PC-9 (cell line): ENCODE measurements at regions not wholly inside any gene's neighbourhood (a gene's known extent, or its start where the extent isn't known, plus 50 kb on each side); places are given as distances from the start of the nearest gene placed in this dataset.

Experiments
- CTCF ChIP-seq: fragments of 200-600 bp; sonication (generic); conservative IDR thresholded peaks from 2 replicates; pipeline ENCODE4 v1.6.1; 2017; ENCODE audit warnings: mixed run types, antibody characterized with exemption, mild to moderate bottlenecking, moderate library complexity
- EZH2 ChIP-seq: fragments of 200-600 bp; sonication (generic); IDR thresholded peaks from 2 replicates; pipeline ENCODE4 v1.8.0; 2017; ENCODE audit warnings: antibody characterized with exemption, low read depth

- TF ChIP-seq EZH2 (no peak), CTCF (no peak)
These were observed 524.2 kb upstream of the TCF4 start for GRCh38 chr18:56112013-56112749.
